SK-N-SH (cell line): ENCODE measurements at regions not wholly inside any gene's neighbourhood (a gene's known extent, or its start where the extent isn't known, plus 50 kb on each side); places are given as distances from the start of the nearest gene placed in this dataset.
A peak's percentile ranks its signal among the peaks of the same experiment; 100 is the strongest.

Experiments
- CTCF ChIA-PET: fragments of 300-600, 350-600 bp; formaldehyde crosslinking; extraction: SDS; loops from one replicate; lab custom pipeline; 2021; lab: Yijun Ruan, JAX
- POLR2A ChIA-PET: fragments of 350-600 bp; sonication (Branson Sonifier 250); formaldehyde crosslinking; extraction: SDS; loops from one replicate; lab custom pipeline; 2020; ENCODE audit warnings: antibody characterized with exemption, inconsistent platforms; lab: Yijun Ruan, JAX
- DNase-seq: peaks from one replicate; pipeline ENCODE4 v3.0.0; 2012
- H2AFZ ChIP-seq: fragments of 200-600 bp; sonication (generic); 2 replicates; pipeline ENCODE4 v1.8.1; 2016; ENCODE audit warnings: antibody characterized with exemption, mild to moderate bottlenecking, low read depth
- H3F3A ChIP-seq: fragments of 200-600 bp; sonication (generic); replicated peaks from 2 replicates; pipeline ENCODE3; 2016; ENCODE audit warnings: antibody characterized with exemption, mild to moderate bottlenecking; ENCODE audit not compliant: insufficient read depth
- H3K27ac ChIP-seq, 2 experiments: fragments of 200-500 bp in 1 of 2; fragments of 200-600 bp in 1 of 2; sonication (Bioruptor generic) in 1 of 2; sonication (generic), shearing (Covaris generic) in 1 of 2; 2 replicates each; pipeline versions ENCODE4 v1.5.1 to v1.6.1; 2014 to 2016; ENCODE audit warnings: low read depth in 2 of 2, inconsistent platforms in 1 of 2, low read length in 1 of 2, mild to moderate bottlenecking in 1 of 2, mixed read lengths in 1 of 2
- H3K27me3 ChIP-seq: fragments of 200-600 bp; sonication (generic), shearing (Covaris generic); 2 replicates; pipeline ENCODE4 v1.6.1; 2016; ENCODE audit warnings: mixed run types; ENCODE audit not compliant: insufficient read depth
- H3K36me3 ChIP-seq, 2 experiments: fragments of 200-500 bp in 1 of 2; fragments of 200-600 bp in 1 of 2; sonication (Bioruptor generic) in 1 of 2; sonication (generic) in 1 of 2; replicated peaks in 1 of 2; 2 replicates each; pipeline versions ENCODE3 to v1.5.1; 2014 to 2016; ENCODE audit warnings: low read length in 1 of 2, mild to moderate bottlenecking in 1 of 2; ENCODE audit not compliant: insufficient read depth in 2 of 2, control insufficient read depth in 1 of 2
- H3K4me1 ChIP-seq, 2 experiments: fragments of 200-500 bp in 1 of 2; fragments of 200-600 bp in 1 of 2; sonication (Bioruptor generic) in 1 of 2; sonication (generic), shearing (Covaris generic) in 1 of 2; 2 replicates each; pipeline versions ENCODE4 v1.5.1 to v1.6.1; 2014 to 2016; ENCODE audit warnings: low read depth in 1 of 2, low read length in 1 of 2, mixed run types in 1 of 2; ENCODE audit not compliant: insufficient read depth in 2 of 2, control insufficient read depth in 1 of 2
- H3K4me2 ChIP-seq: fragments of 200-600 bp; sonication (generic), shearing (Covaris generic); 2 replicates; pipeline ENCODE4 v1.6.1; 2017; ENCODE audit warnings: mixed run types
- H3K4me3 ChIP-seq, 2 experiments: fragments of 200-500 bp in 1 of 2; fragments of 200-600 bp in 1 of 2; sonication (Bioruptor generic) in 1 of 2; sonication (generic), shearing (Covaris generic) in 1 of 2; 2 replicates each; pipeline versions ENCODE4 v1.5.1 to v1.8.1; 2014 to 2016; ENCODE audit warnings: low read depth in 2 of 2, inconsistent platforms in 1 of 2, low read length in 1 of 2, mild to moderate bottlenecking in 1 of 2, mixed read lengths in 1 of 2, moderate library complexity in 1 of 2
- H3K79me2 ChIP-seq: fragments of 200-600 bp; sonication (generic); 2 replicates; pipeline ENCODE4 v1.8.1; 2017; ENCODE audit warnings: mild to moderate bottlenecking; ENCODE audit not compliant: insufficient read depth
- H3K9ac ChIP-seq: fragments of 200-600 bp; sonication (generic); 2 replicates; pipeline ENCODE4 v1.6.1; 2017; ENCODE audit warnings: mixed run types
- H3K9me2 ChIP-seq: fragments of 200-600 bp; sonication (generic); 2 replicates; pipeline ENCODE4 v1.6.1; 2017; ENCODE audit warnings: mixed run types
- H3K9me3 ChIP-seq: fragments of 200-600 bp; sonication (generic); 2 replicates; pipeline ENCODE4 v1.6.1; 2017; ENCODE audit warnings: mixed run types, mild to moderate bottlenecking, moderate library complexity
- H4K20me1 ChIP-seq: fragments of 200-600 bp; sonication (generic); 2 replicates; pipeline ENCODE4 v1.6.1; 2017; ENCODE audit warnings: mild to moderate bottlenecking, mixed run types; ENCODE audit not compliant: insufficient read depth
- IRF3 ChIP-seq: fragments of 150-350 bp; IDR thresholded peaks from 2 replicates; pipeline ENCODE4 v1.6.1; 2016; ENCODE audit warnings: mild to moderate bottlenecking, low read depth, low read length
- MAX ChIP-seq: IDR thresholded peaks from 2 replicates; pipeline ENCODE4 v1.4.0; 2012; ENCODE audit warnings: low read depth
- NFIC ChIP-seq: IDR thresholded peaks from 2 replicates; pipeline ENCODE4 v1.4.0; 2012; ENCODE audit warnings: borderline replicate concordance
- PBX3 ChIP-seq: IDR thresholded peaks from 2 replicates; pipeline ENCODE4; 2012
- POLR2AphosphoS5 ChIP-seq: IDR thresholded peaks from 2 replicates; pipeline ENCODE4 v1.6.1; 2012; ENCODE audit warnings: low read depth, low read length
- RAD21 ChIP-seq: IDR thresholded peaks from 2 replicates; pipeline ENCODE4 v1.6.1; 2012; ENCODE audit warnings: mild to moderate bottlenecking, low read length
- RCOR1 ChIP-seq: fragments of 150-350 bp; IDR thresholded peaks from 2 replicates; pipeline ENCODE4 v1.6.1; 2017; ENCODE audit warnings: antibody characterized with exemption, low read length
- SMC3 ChIP-seq: IDR thresholded peaks from 2 replicates; pipeline ENCODE4 v1.6.1; 2012; ENCODE audit warnings: low read depth, low read length, improper control_type of control experiment
- TAF1 ChIP-seq: IDR thresholded peaks from 2 replicates; pipeline ENCODE4 v1.6.1; 2012; ENCODE audit warnings: low read depth, mild to moderate bottlenecking, low read length, moderate library complexity, borderline replicate concordance
- WGBS: methylation state at CpG from one replicate; pipeline ENCODE4 v1.1.6; 2017; ENCODE audit warnings: low lambda C conversion rate; 5-methylcytosine and 5-hydroxymethylcytosine counted together
- TF ChIP-seq, protein P1 (sequence below): fragments of 200-600 bp; sonication (generic); IDR thresholded peaks from 2 replicates; pipeline ENCODE4 v1.6.1; 2017; ENCODE audit warnings: antibody characterized with exemption, mild to moderate bottlenecking, moderate library complexity

- Histone ChIP-seq H3K9me3 (no peaks in the 10 kb centered on the region), H3K36me3 (no peaks in the 10 kb centered on the region), H2AFZ (no peak overlapping the region), H3K4me2 (no peak overlapping the region), H3K9me2 (no peaks in the 10 kb centered on the region), H3K27me3 (no peaks in the 10 kb centered on the region), H3K4me1 (no peaks in the 10 kb centered on the region), H4K20me1 (no peaks in the 10 kb centered on the region), H3K4me3 (no peak overlapping the region), H3K9ac (no peak overlapping the region), H3K27ac (no peak overlapping the region), H3K79me2 (no peaks in the 10 kb centered on the region), H3F3A (no peaks in the 10 kb centered on the region)
- no peak for TF ChIP-seq SMC3
- DNase-seq = no peak
- WGBS = 2% methylated on average over 2 of the region's 2 CpGs
- POLR2A ChIA-PET = no interaction called here
- CTCF ChIA-PET = no interaction called here
Observed at GRCh38 chr18:5091741-5092140, 105.3 kb downstream of the AKAIN1 start.

GRCh38 chr18:5075297-5075696 lies 121.8 kb downstream of the AKAIN1 start:
- POLR2A ChIA-PET = no interaction called here
- Histone ChIP-seq H3K79me2 (no peaks in the 10 kb centered on the region), H3K9me2 (no peaks in the 10 kb centered on the region), H3F3A (no peaks in the 10 kb centered on the region), H3K9me3 (no peaks in the 10 kb centered on the region), H3K4me3 (no peak overlapping the region), H3K4me1 (no peaks in the 10 kb centered on the region), H3K4me2 (no peak overlapping the region), H3K27ac (no peak overlapping the region)
- 15% methylated on average over 3 of the region's 3 CpGs for WGBS
- TF ChIP-seq IRF3 (no peak), MAX (no peak)
- TF ChIP-seq, all 33 proteins: peak for 0
- Histone ChIP-seq H3K27me3 (no peaks in the 10 kb centered on the region), H2AFZ (no peak overlapping the region), H4K20me1 (no peaks in the 10 kb centered on the region), H3K9ac (no peak overlapping the region), H3K36me3 (no peaks in the 10 kb centered on the region)
- CTCF ChIA-PET = interaction anchor here (1.3 kb wide), 1 partner anchor 9 kb away, joined by 3 read pairs; no protein-coding TSS in a partner anchor
- DNase-seq = no peak

DNA sequence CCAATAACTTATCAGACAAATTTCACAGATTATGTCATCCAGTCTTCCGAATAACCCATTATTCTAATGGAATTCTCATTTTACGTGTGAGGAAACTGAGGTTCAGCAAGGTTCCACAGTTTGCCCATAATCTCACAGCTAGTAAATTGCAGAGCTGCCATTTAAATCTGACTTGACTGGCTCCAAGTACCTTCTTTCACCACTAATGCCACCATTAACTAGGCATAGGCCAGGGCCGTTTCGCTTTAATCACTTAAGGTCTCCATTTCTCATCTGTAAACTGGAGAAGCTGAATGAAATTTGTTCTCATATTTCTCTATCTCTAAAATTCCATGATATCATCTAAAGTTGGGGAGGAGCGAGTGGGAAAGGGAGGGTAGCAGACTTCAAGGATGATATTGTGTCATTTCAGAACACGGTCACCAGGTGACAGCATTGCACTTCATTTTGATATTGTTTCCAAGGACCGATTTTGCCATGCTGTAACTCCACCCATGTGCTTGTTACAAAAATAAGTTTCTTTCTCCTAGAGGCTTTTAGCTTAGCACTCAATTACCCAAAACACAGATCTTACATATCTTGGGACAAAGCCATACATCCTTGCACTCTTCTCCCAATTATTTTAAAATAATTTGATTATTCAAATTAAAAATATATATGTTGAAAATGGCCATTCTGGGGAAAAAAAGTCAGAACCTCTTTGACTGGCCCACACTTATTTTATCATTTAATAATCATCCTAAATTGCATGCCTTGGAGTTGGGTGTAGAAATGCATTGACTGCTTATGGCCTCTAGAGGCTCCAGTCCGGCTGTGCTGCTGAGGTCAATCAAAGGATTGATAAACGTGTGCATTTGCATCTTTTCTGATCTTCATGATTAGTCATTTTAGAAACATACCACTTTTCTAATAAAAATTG lies 123.8 kb downstream of the AKAIN1 start:
- H3K9me3 ChIP-seq = no peaks in the 10 kb centered on the region
- H3K27me3 ChIP-seq = no peaks in the 10 kb centered on the region
- ChIA-PET POLR2A (no interaction called here), CTCF (interaction anchor here (0.6 to 1.7 kb wide), 17 partner anchors 8 to 1462 kb away, joined by 3 to 10 read pairs (median 3); no protein-coding TSS in a partner anchor)
- H3K4me3 ChIP-seq = peak overlapping the region in 1 of 2 experiments; percentile 43; a peak in 1 of 4 replicates
- peak; percentile 45 for DNase-seq
- no peak overlapping the region for H3K27ac ChIP-seq
- no peak overlapping the region for H3K9ac ChIP-seq
- peak; percentile 59 for TF ChIP-seq SMC3
- no peak for TF ChIP-seq TAF1
- TF ChIP-seq, protein P1, sequence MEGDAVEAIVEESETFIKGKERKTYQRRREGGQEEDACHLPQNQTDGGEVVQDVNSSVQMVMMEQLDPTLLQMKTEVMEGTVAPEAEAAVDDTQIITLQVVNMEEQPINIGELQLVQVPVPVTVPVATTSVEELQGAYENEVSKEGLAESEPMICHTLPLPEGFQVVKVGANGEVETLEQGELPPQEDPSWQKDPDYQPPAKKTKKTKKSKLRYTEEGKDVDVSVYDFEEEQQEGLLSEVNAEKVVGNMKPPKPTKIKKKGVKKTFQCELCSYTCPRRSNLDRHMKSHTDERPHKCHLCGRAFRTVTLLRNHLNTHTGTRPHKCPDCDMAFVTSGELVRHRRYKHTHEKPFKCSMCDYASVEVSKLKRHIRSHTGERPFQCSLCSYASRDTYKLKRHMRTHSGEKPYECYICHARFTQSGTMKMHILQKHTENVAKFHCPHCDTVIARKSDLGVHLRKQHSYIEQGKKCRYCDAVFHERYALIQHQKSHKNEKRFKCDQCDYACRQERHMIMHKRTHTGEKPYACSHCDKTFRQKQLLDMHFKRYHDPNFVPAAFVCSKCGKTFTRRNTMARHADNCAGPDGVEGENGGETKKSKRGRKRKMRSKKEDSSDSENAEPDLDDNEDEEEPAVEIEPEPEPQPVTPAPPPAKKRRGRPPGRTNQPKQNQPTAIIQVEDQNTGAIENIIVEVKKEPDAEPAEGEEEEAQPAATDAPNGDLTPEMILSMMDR = peak; percentile 51
- TF ChIP-seq RCOR1 = no peak
- TF ChIP-seq PBX3 = no peak
- TF ChIP-seq RAD21 = peak; percentile 83
- no peak for TF ChIP-seq POLR2AphosphoS5
- TF ChIP-seq NFIC = no peak
- no peak overlapping the region for H2AFZ ChIP-seq
- H4K20me1 ChIP-seq = no peaks in the 10 kb centered on the region
- H3K36me3 ChIP-seq = no peaks in the 10 kb centered on the region
- H3F3A ChIP-seq = no peaks in the 10 kb centered on the region
- no peaks in the 10 kb centered on the region for H3K4me1 ChIP-seq
- 3% methylated on average over 9 of the region's 9 CpGs for WGBS
- no peak overlapping the region for H3K4me2 ChIP-seq
- no peaks in the 10 kb centered on the region for H3K9me2 ChIP-seq
- no peaks in the 10 kb centered on the region for H3K79me2 ChIP-seq
